ENCODE measurements at regions not wholly inside any gene's neighbourhood (a gene's known extent, or its start where the extent isn't known, plus 50 kb on each side); places are given as distances from the start of the nearest gene placed in this dataset.
"Not testable (repeated sequence)": the region's sequence is repeated elsewhere in the genome, so short reads cannot be mapped to it uniquely, and the experiment has no call there.

DNA sequence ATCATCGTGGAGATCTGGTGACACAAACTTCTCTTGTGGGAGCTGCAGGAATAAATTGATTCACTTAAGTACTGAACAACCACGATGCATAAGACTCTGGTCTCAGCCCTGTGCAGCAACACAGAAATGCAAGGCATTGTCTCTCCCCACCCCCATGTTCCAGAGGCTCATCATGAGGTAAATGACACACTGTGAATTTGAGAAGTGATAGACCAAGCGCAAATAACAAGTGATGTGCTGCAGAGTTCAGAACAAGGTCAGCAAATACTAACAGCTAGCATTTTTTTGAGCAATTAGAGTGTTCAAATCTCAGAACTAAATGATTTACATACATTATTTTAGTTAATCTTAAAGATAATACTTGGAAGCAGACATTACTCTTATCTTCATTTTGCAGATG lies 223.7 kb downstream of the SEC16B start:
- intact Hi-C loops (cut with DNase I) = no loop called here
- no peak for DNase-seq (ENCODE audit: low spot score)

DNA sequence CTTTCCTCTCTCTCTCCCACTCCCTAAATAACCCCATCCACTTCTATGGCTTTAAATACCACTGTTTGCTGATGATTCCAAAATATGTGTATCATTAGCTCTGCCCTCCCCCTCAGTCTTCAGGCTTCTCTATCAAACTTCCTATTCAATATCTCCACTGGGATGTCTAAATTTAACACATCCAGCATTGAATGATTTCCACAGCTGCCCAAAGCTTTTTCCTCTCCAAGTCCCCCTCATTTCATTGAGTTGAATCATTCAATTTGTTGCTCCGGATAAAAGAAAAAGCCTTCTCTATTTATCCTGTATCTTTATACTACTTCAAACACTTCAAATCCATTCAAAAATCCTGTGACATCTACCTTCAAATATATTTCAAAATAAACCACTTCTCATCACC lies 225.0 kb downstream of the SEC16B start:
- intact Hi-C loops (cut with DNase I) = no loop called here
- DNase-seq (ENCODE audit: low spot score) = no peak

DNA sequence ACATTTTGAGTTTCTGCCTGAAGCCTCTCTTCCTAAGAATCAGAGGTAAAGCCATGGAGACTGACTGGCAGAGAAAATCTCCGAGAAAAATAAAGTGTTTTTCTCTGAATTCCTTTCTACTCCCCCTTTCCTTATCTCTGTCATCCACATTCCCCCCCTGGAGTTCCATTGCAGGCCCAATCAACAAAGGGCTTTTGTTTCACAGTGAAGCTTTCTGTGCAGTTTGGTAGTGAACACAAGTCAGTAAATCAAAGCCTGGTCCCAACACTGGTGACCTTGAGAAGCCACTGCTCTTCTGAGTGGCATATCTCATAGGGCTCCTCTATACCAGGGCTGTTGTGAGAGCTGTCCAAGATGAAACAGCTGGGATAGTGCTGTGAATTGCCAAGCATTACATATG lies 228.4 kb downstream of the SEC16B start:
- intact Hi-C loops (cut with DNase I) = no loop called here
- no peak for DNase-seq (ENCODE audit: low spot score)

DNA sequence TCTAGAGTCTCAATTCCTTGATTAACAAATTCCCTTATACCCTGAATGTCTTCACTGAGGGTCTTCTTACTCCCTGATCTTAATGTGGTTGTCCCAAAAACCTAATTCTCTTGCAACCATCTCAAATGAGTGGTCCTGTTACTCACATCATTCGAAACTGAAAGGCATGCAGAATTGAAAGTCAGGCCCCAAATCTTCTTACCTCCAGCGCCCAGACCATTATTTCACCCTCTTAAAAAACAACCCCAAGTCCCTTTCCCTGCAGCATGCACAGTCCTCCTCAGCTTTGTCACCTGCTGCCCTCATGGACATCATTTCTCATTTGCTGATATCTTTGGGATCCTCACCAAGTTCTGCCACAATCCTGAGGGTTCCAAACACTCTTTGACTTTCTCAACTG lies 230.1 kb downstream of the SEC16B start:
- intact Hi-C loops (cut with DNase I) = no loop called here
- DNase-seq (ENCODE audit: low spot score) = no peak

DNA sequence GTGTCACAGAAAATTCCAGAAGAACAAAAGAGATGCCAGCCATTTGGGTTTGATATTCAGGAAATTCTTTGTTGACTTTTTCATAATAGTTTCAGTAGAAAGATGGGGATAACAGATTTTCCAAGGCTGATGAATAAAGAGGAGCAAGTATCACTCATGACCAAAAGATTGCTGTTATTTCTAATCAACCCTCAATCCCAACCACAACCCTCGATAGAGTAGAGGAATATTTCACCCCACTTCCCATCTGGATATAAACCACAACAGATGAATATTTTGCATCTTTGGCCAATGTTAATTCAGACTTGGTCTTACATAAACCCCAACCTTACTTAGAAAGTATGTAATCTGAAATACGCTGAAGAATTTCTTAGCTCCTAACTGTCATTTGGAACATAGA lies 232.4 kb downstream of the SEC16B start:
- intact Hi-C loops (cut with DNase I) = no loop called here
- DNase-seq (ENCODE audit: low spot score) = no peak

DNA sequence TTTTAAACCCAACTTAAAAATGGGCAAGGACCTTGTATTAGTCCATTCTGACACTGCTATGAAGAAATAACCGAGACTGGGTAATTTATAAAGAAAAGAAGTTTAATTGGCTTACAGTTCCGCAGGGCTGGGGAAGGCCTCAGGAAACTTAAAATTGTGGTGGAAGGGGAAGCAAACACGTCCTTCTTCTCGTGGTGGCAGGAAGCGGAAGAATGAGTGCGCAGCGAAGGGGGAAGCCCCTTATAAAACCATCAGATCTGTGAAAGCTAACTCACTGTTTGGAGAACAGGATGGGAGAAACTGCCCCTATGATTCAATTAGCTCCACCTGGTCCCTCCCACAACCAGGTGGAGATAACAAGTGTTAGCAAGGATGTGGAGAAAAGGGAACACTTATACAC lies 237.7 kb downstream of the SEC16B start:
- intact Hi-C loops (cut with DNase I) = no loop called here
- no peak for DNase-seq (ENCODE audit: low spot score)

DNA sequence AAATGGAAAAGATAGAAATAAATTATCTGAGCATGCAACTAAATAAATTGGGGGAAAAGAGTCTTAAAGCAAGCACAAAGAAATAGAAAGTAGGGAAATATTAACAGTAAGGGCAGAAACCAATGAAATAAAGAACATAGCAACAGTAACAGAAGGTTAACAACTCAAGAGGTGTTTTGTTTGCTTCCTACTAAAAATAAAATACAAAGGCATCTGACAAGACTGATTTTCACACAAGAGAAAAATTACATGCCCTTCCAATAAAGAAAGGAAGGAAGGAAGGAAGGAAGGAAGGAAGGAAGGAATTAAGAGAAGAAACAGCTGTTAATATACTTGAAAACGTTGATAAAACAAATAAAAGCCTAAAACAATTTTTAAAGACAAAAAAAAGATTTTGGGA lies 240.2 kb downstream of the SEC16B start:
- intact Hi-C loops (cut with DNase I) = no loop called here
- no peak for DNase-seq (ENCODE audit: low spot score)

DNA sequence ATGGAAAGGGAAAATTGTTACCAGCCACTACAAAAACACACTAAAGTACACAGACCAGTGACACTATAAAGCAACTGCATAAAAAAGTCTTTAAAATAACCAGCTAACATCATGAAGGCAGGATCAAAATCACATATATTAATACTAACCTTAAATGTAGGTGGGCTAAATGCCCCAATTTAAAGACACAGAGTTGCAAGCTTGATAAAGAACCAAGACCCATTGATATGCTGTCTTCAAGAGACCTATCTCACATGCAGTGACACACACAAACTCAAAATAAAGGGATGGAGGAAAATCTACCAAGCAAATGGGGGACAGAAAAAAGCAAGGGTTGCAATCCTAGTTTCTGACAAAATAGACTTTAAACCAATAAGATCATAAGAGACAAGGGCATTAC lies 246.3 kb downstream of the SEC16B start:
- intact Hi-C loops (cut with DNase I) = no loop called here
- DNase-seq (ENCODE audit: low spot score) = no peak

DNA sequence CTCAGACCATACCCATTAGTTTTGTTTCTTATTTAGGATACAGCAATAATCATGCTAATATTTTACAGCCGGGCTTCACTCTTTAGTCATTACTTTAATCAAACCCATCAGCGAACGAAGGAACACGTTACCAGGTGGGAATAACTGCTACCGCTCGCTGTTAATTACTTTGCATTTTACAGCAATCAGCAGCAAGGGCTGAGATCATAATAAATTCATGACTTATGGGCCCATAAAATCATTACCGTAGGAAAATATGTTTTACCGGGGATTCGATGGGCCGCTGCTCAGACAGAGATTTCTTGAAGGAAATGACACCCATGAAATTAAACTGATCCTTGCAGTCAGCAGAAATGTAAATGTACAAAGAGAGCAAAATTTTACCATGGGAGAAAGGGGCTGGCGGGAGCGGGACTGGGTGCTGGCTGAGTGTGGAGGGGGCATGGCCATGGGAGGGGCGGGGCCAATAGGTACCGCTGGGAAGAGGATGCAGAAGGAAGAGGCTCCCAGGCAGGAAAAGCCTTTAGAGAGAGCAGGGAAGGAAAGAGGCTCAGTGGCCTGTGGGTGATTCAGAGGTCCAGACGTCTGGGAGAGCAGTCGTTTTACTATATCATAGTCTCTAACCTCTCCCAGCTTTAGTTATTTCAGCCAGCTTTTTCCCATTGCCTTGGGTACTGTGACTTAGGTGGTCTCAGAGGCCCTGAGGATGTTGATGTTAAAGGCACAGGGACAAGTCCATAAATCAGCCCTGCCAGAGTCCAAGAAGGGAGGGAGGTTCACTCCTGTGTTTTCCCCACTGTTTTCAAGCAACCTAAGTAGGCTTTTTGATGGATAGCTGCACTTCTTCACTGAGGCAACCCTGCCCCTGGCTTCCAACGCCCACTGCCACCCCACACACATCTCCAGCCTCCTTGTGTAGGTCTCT lies 258.9 kb downstream of the SEC16B start:
- no peak for DNase-seq (ENCODE audit: low spot score)
- intact Hi-C loops (cut with DNase I) = loop anchor here in 1 of 2 donors (5.0 kb wide), 1 partner anchor 169 kb away; no protein-coding TSS in a partner anchor

DNA sequence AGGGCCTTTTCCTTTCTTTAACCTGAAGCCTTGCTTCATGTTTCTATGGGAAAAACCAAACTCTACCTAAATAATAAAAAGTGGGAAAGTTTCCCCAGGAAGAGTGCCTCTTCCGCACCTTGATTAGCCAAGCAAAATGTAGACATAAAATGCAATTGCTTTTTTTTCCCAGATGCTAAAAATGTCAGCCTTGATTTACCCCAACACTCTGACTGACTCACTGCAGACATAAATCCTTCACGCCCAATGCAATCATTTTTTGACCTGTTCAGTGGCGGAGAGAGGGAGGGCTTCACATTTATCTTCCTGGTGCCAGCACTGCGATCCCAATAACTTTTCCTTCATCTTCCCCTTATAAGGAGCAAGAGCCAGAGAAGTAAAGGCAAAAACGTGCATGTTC lies 261.5 kb downstream of the SEC16B start:
- no peak for DNase-seq (ENCODE audit: low spot score)
- intact Hi-C loops (cut with DNase I) = no loop called here

DNA sequence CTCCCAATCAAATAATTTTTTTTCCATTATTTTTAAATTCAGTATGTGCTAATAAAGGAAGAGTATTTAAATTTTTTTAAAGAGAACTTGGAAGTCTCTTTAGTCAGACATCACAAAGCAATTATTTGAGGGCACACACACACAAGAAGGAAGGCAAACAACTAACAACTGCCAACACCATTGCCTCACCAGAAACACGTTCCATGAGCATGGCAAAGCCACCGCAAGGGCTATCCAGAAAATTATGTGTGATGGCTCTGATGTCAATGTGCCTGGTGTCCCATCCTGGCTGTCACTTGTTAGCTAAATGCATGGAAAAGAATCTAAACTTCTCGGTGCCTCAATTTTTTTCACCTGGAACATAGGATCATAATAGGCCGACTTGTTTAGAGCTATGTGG lies 262.9 kb downstream of the SEC16B start:
- DNase-seq (ENCODE audit: low spot score) = no peak
- intact Hi-C loops (cut with DNase I) = no loop called here

DNA sequence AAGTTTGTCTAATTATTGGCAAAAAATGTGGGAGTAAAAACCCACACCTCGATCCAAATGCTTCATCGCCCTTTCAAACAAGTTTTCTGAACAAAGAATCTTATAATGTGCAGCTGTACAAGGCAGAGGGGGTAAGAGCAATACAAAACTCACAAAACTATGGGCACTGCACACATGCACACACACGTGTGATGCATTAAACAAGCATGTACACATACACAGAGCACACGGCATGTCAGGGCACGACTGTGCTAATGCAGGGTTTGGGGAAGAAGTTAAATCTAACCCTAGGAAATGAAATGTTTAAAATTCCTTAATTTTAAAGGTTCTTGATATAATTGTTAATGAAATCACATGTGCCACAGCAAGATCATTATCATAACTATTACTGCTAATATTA lies 264.0 kb downstream of the SEC16B start:
- intact Hi-C loops (cut with DNase I) = no loop called here
- no peak for DNase-seq (ENCODE audit: low spot score)

DNA sequence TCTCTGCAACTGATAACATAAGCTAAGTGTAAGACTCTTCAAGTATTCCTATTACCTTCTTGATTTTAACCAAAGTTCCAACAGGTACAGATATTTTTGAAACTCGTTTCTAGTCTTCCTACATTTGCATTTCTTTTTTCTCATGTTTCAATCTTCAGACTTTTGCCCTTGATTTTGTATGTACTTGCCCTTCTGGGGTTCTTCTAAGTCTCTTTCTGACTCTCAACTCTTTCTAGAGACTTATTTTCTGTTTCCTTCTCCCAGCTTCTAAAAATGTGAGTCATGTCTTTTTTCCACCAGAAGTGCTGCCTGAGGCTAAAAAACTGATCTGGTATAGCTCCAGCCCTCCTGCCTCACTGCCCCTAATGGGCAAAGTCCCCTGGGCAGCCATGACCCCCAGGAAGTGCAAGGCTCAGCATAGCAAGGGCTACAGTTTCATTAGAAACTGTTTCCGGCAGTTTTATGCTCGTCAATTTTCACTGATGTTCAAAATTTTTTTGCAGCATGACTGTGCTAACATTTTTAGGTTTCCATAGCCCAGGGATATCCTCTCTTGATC lies 265.9 kb downstream of the SEC16B start:
- DNase-seq (ENCODE audit: low spot score) = no peak
- intact Hi-C loops (cut with DNase I) = no loop called here

DNA sequence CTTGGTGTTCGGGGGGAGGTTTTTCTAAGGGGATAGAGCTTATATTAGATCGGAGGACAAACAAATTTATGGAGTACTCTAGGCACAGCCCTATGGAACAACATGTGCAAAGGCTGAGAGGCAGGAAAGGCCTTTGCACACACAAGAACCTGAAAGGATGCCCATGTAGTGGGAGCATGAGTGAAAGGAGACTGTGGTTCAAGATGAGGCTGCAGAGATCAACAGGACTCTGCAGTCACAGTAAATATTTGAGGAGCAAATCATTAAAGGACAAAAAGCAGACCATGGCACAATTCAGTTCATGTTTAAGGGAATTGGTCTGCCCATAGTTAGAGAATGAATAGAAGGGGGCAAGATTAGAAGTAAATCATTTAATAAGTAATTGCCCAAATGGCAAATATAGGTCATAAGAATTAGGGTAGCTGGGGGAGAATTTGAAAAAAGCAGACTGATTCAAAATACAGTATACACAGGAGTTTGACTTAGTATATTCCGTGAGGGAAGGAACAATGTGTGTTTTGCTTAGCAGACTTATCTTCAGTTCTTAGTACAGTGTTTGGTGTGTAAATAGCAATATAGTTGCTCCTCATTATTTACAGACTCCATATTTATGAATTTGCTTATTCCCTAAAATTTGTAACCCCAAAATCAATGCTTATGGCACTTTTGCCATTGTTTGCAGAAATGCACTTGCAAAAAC lies 268.1 kb downstream of the SEC16B start:
- intact Hi-C loops (cut with DNase I) = no loop called here
- DNase-seq (ENCODE audit: low spot score) = no peak

DNA sequence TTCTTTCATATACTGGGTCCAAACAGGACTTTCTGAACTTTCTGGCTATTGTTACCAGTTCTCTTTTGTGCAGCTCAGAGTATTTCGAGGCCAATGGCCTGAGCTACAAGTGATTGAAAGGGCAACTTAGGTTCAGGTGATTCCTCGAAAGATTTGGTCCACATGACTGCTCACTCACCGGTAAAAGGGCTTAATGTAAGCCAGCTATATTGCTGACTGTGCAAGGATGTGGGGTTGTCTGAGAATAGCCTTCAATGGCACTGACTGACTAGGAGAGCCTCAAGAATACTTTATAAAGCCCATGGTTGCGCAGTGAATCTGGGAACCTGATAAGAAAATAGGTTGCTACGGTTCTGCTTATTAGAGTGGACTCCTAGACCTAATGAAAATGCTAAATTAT lies 269.0 kb downstream of the SEC16B start:
- intact Hi-C loops (cut with DNase I) = no loop called here
- DNase-seq (ENCODE audit: low spot score) = no peak

DNA sequence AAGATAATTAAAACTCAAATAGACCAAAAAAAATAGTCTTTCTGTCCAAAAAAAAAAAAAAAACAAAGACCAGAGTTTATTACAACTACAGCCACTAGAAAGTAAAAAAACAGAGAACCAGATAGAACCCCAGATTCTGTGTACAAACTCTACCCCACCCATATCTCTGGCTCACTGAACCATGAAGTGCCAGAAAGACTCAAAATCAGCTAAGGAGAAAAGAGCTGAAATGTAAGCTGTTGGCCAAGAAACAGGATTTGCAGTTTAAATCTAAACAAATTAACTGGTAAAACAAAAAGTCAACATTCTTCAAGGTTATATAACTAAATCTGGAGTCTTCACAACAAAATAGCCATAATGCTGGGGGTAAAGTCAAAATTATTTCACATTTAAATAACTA lies 278.9 kb downstream of the SEC16B start:
- intact Hi-C loops (cut with DNase I) = no loop called here
- DNase-seq (ENCODE audit: low spot score) = no peak

DNA sequence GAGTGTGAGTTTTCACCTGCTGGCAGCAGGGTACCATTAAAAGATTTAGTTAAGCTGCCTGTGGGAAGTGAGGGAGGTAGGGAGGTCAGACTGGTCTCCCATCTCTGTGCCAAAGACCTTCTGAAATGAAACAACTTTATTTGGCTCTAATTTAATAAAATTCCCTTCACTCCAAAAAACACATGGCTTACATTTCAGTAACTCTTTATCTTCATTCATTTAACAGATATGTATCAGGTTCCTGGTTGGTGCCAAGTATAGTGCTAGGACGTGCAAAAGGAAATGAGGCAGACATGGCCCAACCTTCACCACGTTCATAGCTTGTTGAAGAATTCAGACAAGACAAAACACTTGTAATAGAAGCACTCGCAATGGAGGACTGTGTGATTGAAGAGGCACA lies 282.3 kb downstream of the SEC16B start:
- intact Hi-C loops (cut with DNase I) = no loop called here

DNA sequence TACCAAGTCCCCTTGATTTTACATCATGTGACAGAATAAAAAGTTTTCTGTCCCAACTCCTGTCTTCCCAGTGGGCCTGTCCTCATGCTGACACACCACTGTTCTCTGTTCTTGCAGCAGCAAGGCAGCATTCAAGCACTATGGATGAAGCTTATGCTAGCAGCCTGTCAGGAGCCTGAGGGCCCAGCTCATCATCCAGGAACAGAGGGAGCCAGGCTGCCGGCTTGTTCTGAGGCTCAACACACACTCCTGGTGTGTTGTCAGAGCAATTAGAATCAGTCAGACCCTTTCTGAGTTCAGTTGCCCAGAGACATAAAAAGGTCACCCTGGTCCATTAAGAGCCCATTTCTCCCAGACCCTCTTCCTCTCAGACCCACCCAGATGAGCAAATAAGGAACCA lies 282.9 kb downstream of the SEC16B start:
- intact Hi-C loops (cut with DNase I) = no loop called here
- no peak for DNase-seq (ENCODE audit: low spot score)

More for the DNA sequence above, 282.3 kb downstream of the SEC16B start:
- no peak for DNase-seq (ENCODE audit: low spot score)

DNA sequence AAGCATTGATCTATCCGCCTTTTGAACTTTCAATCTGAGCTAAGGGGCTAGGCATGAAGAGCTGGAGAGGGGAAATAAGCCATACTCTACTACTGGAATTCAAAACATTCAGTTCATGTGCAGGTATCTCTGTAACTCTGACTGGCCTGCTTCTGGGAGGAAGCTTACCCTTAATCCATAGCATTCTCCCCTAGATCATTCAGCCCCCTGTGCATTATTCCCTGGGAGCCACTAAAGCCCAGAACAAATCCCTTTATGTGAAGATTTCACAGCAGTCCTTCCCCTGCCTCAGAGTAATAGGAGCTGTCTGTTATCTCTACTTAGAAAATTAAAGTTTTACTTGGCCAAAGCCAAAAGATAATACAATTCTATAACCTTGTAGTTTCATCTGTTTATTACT lies 300.7 kb downstream of the SEC16B start:
- DNase-seq (ENCODE audit: low spot score) = no peak
- intact Hi-C loops (cut with DNase I) = no loop called here

DNA sequence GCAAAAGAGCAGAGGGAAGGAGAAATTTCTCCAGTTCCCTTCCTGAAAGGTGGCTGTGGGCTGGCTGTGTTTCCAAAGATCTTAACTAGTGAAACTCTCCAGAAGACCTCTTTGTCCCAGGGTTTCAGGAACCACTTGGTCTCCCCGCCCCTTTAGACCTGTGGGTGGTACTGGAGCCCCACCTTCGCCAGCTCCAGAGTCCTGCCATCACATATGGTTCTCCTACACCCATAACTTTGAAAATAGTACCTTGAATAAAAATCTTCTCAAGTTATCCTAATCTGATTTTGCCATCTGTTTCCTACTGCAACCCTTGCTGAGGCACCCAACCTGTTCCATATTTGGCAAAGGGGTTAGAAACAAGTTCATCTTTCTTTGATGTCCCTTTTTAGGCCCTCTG lies 303.9 kb downstream of the SEC16B start:
- intact Hi-C loops (cut with DNase I) = no loop called here
- no peak for DNase-seq (ENCODE audit: low spot score)

DNA sequence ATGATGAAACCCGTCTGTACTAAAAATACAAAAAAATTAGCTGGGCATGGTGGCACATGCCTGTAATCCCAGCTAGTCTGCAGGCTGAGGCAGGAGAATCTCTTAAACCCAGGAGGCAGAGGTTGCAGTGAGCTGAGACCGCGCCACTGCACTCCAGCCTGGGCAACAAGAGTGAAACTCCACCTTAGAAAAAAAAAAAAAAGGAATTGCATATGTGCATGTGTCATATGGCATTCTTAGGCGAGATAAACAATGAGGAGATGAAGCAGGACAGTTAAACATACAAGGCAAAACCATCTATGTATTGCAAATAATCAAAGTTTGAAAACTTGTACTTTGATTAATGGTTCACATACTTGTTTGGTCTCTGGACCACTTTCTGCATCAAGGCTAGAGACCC lies 305.1 kb downstream of the SEC16B start:
- intact Hi-C loops (cut with DNase I); DNase-seq (ENCODE audit: low spot score): not testable (repeated sequence)
